Adrenal gland (tissue), 9 donors: ENCODE measurements at regions not wholly inside any gene's neighbourhood (a gene's known extent, or its start where the extent isn't known, plus 50 kb on each side); places are given as distances from the start of the nearest gene placed in this dataset.

ENCODE experiments used
- DNase-seq, 7 donors: peaks; one replicate each; pipeline ENCODE4 v3.0.0-alpha.2; 2019 to 2020
- H3K27ac ChIP-seq, 5 donors: fragments of 200-600 bp; sonication (generic) in 4 of 5; 1 replicate in 3 of 5; 2 replicates in 2 of 5; pipeline versions ENCODE4 v1.5.1 to v1.8.0; 2016 to 2020; ENCODE audit warnings: mild to moderate bottlenecking in 1 of 5
- H3K27me3 ChIP-seq: fragments of 200-600 bp; 2 replicates; pipeline ENCODE4 v1.8.0; 2021
- H3K36me3 ChIP-seq, 2 donors: fragments of 200-600 bp; replicated peaks in 1 of 2; 1 replicate in 1 of 2; 2 replicates in 1 of 2; pipeline versions ENCODE4 v1.5.1 to v1.8.0; 2018 to 2022
- H3K4me1 ChIP-seq, 2 donors: fragments of 200-600 bp; replicated peaks in 1 of 2; 1 replicate in 1 of 2; 2 replicates in 1 of 2; pipeline versions ENCODE4 v1.5.1 to v1.8.0; 2018 to 2021
- H3K4me3 ChIP-seq, 4 donors: fragments of 200-600 bp; sonication (generic) in 3 of 4; one replicate each; pipeline ENCODE4 v1.5.1; 2016 to 2018
- H3K9me3 ChIP-seq, 3 donors: fragments of 200-600 bp; sonication (generic) in 1 of 3; replicated peaks in 1 of 3; 1 replicate in 2 of 3; 2 replicates in 1 of 3; pipeline versions ENCODE4 v1.5.1 to v1.8.0; 2016 to 2021
- CTCF ChIP-seq, 6 experiments: fragments of 450-650 bp in 4 of 6; fragments of 200-600 bp in 2 of 6; sonication (generic) in 1 of 6; IDR thresholded peaks; 1 replicate in 5 of 6; 2 replicates in 1 of 6; pipeline versions ENCODE4 v1.5.1 to v1.8.0; 2016 to 2021; ENCODE audit warnings: antibody characterized with exemption in 6 of 6, mild to moderate bottlenecking in 2 of 6, moderate library complexity in 1 of 6
- POLR2A ChIP-seq, 2 donors: fragments of 450-650 bp; IDR thresholded peaks; one replicate each; pipeline ENCODE4 v1.6.1; 2017; ENCODE audit warnings: antibody characterized with exemption in 2 of 2, mild to moderate bottlenecking in 2 of 2, moderate library complexity in 1 of 2
- WGBS, 4 donors: extraction: QIAGEN DNeasy Blood & Tissue Kit in 2 of 4; methylation state at CpG; one replicate each; pipeline versions ENCODE4 v1.1.5 to v1.1.7; 2013 to 2017; 5-methylcytosine and 5-hydroxymethylcytosine counted together
- intact Hi-C, 2 donors: fragments of 100-400 bp; cut with DNase I; formaldehyde crosslinking; loops; one replicate each; pipeline versions ENCODE4 v1.14.1 to v1.15.0; 2022 to 2023
- donor health status: healthy with polysubstance abuse.
- donor health status: Bipolar disorder and iron deficiency.
- donor health status: DM: yes; HTN: yes; CAD: no.
- donor health status: DM: no; HTN: no; CAD: no.
- donor health status: DM: no; HTN: no; CAD: no.

- 67 to 76% (median 72%) methylated on average over 3 of the region's 3 CpGs for WGBS, 4 donors
- Histone ChIP-seq H3K9me3 (no peaks in the 10 kb centered on the region), H3K4me3 (no peak overlapping the region), H3K36me3 (no peaks in the 10 kb centered on the region), H3K27me3 (no peaks in the 10 kb centered on the region), H3K4me1 (no peaks in the 10 kb centered on the region), H3K27ac (no peak overlapping the region)
- no peak for DNase-seq
- intact Hi-C loops, result no loop called here
- TF ChIP-seq POLR2A (IDR thresholded peaks at IDR 0.05) (no peak), CTCF (IDR thresholded peaks at IDR 0.05) (no peak)
Measured at GRCh38 chr16:86739178-86739577, 160.8 kb downstream of the FOXL1 start.

- Histone ChIP-seq H3K27me3 (no peaks in the 10 kb centered on the region), H3K4me1 (no peaks in the 10 kb centered on the region), H3K36me3 (no peaks in the 10 kb centered on the region), H3K27ac (no peak overlapping the region), H3K4me3 (no peak overlapping the region), H3K9me3 (no peaks in the 10 kb centered on the region)
- WGBS, 4 donors, result 50 to 63% (median 53%) methylated on average over 11 of the region's 11 CpGs
- TF ChIP-seq CTCF (IDR thresholded peaks at IDR 0.05) (no peak), POLR2A (IDR thresholded peaks at IDR 0.05) (no peak)
- intact Hi-C loops, result no loop called here
- no peak for DNase-seq
Measured at GRCh38 chr16:86739808-86740207, 161.5 kb downstream of the FOXL1 start.

- Histone ChIP-seq H3K27me3 (no peaks in the 10 kb centered on the region), H3K27ac (no peak overlapping the region), H3K36me3 (no peaks in the 10 kb centered on the region), H3K4me3 (no peak overlapping the region), H3K4me1 (no peaks in the 10 kb centered on the region), H3K9me3 (no peaks in the 10 kb centered on the region)
- 78 to 81% (median 80%) methylated on average over 16 to 17 of the region's 17 CpGs for WGBS, 4 donors
- intact Hi-C loops, result no loop called here
- DNase-seq, result no peak
- TF ChIP-seq CTCF (IDR thresholded peaks at IDR 0.05) (no peak), POLR2A (IDR thresholded peaks at IDR 0.05) (no peak)
Measured at GRCh38 chr16:86740298-86740697, 161.9 kb downstream of the FOXL1 start.

GRCh38 chr16:86740906-86741799 is 162.8 kb downstream of the FOXL1 start:
- H3K27me3 ChIP-seq, result no peaks in the 10 kb centered on the region
- 15 to 19% (median 16%) methylated on average over 28 to 35 of the region's 35 CpGs for WGBS, 4 donors
- TF ChIP-seq CTCF (IDR thresholded peaks at IDR 0.05), result no peak
- no peak for TF ChIP-seq POLR2A (IDR thresholded peaks at IDR 0.05)
- no peaks in the 10 kb centered on the region for H3K4me1 ChIP-seq
- H3K36me3 ChIP-seq, result no peaks in the 10 kb centered on the region
- DNase-seq, result peak in 5 of 7 donors; percentile 16 to 57 (median 34)
- peak overlapping the region in 1 of 4 donors; percentile 31 for H3K4me3 ChIP-seq
- no peaks in the 10 kb centered on the region for H3K9me3 ChIP-seq
- intact Hi-C loops, result no loop called here
- peak overlapping the region in 2 of 5 donors; percentile 26 to 60 for H3K27ac ChIP-seq
